GM18508 (cell line): ENCODE measurements at regions not wholly inside any gene's neighbourhood (a gene's known extent, or its start where the extent isn't known, plus 50 kb on each side); places are given as distances from the start of the nearest gene placed in this dataset.
"Not testable (repeated sequence)": the region's sequence is repeated elsewhere in the genome, so short reads cannot be mapped to it uniquely, and the experiment has no call there.

Source experiments
- ATAC-seq: cut with Tn5 transposase; IDR thresholded peaks from one replicate; pipeline ENCODE4 v1.9.1; 2021; ENCODE audit warnings: moderate number of reproducible peaks; ENCODE audit not compliant: insufficient read depth, unreplicated experiment

GRCh38 chr2:16072638-16073290 lies 132.4 kb downstream of the MYCN start:
- no peak for ATAC-seq

- no peak for ATAC-seq
These were observed 131.7 kb downstream of the MYCN start for GRCh38 chr2:16071865-16072637.

- no peak for ATAC-seq
These were observed 130.9 kb downstream of the MYCN start for GRCh38 chr2:16071039-16071864.

GRCh38 chr2:16070648-16070971 lies 130.3 kb downstream of the MYCN start:
- no peak for ATAC-seq

GRCh38 chr2:16069933-16070647 lies 129.7 kb downstream of the MYCN start:
- no peak for ATAC-seq

- no peak for ATAC-seq
These were observed 129.2 kb downstream of the MYCN start for GRCh38 chr2:16069663-16069932.

GRCh38 chr2:16068552-16068940 lies 128.2 kb downstream of the MYCN start:
- no peak for ATAC-seq

GRCh38 chr2:16067866-16068551 lies 127.7 kb downstream of the MYCN start:
- ATAC-seq = no peak

GRCh38 chr2:16067444-16067843 lies 127.1 kb downstream of the MYCN start:
- no peak for ATAC-seq

- no peak for ATAC-seq
These were observed 126.7 kb downstream of the MYCN start for GRCh38 chr2:16067037-16067406.

GRCh38 chr2:16066261-16067036 lies 126.1 kb downstream of the MYCN start:
- no peak for ATAC-seq

GRCh38 chr2:16065272-16066069 lies 125.1 kb downstream of the MYCN start:
- ATAC-seq = not testable (repeated sequence)

- no peak for ATAC-seq
These were observed 124.4 kb downstream of the MYCN start for GRCh38 chr2:16064745-16065144.

GRCh38 chr2:16063955-16064633 lies 123.7 kb downstream of the MYCN start:
- ATAC-seq = no peak

GRCh38 chr2:16063251-16063850 lies 123.0 kb downstream of the MYCN start:
- ATAC-seq = no peak

GRCh38 chr2:16062471-16063250 lies 122.3 kb downstream of the MYCN start:
- no peak for ATAC-seq
